GM12864 (cell line): ENCODE measurements at regions not wholly inside any gene's neighbourhood (a gene's known extent, or its start where the extent isn't known, plus 50 kb on each side); places are given as distances from the start of the nearest gene placed in this dataset.

Experiments used
- DNase-seq: peaks from one replicate; pipeline ENCODE4 v3.0.0-alpha.2; 2011; ENCODE audit warnings: low read depth
- H3K4me3 ChIP-seq: 2 replicates; pipeline ENCODE4 v1.5.1; 2011; ENCODE audit warnings: mild to moderate bottlenecking, low read depth, low read length, control low read depth
- TF ChIP-seq, protein P1 (sequence below): IDR thresholded peaks from 2 replicates; pipeline ENCODE4 v1.5.1; 2011; ENCODE audit warnings: low read depth, mild to moderate bottlenecking, moderate library complexity, low read length, control low read depth, inconsistent platforms; ENCODE audit errors: missing control alignments

GRCh38 chr1:227428803-227429202 is 110.5 kb upstream of the CDC42BPA start:
- no peak for DNase-seq
- TF ChIP-seq, protein P1, sequence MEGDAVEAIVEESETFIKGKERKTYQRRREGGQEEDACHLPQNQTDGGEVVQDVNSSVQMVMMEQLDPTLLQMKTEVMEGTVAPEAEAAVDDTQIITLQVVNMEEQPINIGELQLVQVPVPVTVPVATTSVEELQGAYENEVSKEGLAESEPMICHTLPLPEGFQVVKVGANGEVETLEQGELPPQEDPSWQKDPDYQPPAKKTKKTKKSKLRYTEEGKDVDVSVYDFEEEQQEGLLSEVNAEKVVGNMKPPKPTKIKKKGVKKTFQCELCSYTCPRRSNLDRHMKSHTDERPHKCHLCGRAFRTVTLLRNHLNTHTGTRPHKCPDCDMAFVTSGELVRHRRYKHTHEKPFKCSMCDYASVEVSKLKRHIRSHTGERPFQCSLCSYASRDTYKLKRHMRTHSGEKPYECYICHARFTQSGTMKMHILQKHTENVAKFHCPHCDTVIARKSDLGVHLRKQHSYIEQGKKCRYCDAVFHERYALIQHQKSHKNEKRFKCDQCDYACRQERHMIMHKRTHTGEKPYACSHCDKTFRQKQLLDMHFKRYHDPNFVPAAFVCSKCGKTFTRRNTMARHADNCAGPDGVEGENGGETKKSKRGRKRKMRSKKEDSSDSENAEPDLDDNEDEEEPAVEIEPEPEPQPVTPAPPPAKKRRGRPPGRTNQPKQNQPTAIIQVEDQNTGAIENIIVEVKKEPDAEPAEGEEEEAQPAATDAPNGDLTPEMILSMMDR, result no peak
- H3K4me3 ChIP-seq, result no peak overlapping the region

DNA sequence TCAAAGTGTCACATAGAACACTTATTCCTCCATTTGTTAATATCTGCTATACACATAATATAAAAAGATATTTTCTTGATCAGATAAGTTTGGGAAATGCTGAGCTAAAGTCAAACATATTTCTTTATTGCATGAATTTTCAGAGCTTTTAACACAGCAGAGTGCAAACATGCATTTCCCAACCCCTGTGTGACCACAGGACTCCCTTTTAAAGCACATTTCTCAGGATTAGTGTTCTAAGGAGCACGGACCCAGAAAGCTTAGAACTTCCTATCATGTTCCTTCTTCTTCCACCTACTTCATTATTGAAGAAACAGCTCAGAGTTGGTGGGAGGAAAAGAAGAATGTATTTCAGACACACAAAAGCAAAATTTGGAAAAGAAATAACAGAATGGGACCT is 109.1 kb upstream of the CDC42BPA start:
- TF ChIP-seq, protein P1, result no peak
- no peak overlapping the region for H3K4me3 ChIP-seq

DNA sequence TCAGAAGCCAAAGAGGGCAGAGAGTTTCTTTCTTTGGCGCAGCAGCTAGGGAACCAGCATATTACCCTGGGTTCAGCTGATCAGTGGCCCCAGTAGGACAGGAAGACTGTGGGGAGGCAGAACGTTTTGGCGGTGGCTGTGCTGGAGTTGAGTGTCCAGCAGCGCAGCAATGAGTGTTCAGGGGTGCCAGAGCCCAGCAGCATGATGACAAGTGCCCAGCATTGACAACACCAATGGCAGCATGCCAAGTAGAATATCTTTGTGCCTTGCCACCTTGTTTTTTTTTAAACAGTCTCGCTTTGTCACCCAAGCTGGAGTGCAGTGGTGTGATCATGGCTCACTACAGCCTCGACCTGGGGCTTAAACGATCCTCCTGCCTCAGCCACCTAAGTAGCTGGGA is 106.7 kb upstream of the CDC42BPA start:
- H3K4me3 ChIP-seq, result no peak overlapping the region
- DNase-seq, result no peak
- TF ChIP-seq, protein P1, result no peak

More for the DNA sequence above, 109.1 kb upstream of the CDC42BPA start:
- no peak for DNase-seq

DNA sequence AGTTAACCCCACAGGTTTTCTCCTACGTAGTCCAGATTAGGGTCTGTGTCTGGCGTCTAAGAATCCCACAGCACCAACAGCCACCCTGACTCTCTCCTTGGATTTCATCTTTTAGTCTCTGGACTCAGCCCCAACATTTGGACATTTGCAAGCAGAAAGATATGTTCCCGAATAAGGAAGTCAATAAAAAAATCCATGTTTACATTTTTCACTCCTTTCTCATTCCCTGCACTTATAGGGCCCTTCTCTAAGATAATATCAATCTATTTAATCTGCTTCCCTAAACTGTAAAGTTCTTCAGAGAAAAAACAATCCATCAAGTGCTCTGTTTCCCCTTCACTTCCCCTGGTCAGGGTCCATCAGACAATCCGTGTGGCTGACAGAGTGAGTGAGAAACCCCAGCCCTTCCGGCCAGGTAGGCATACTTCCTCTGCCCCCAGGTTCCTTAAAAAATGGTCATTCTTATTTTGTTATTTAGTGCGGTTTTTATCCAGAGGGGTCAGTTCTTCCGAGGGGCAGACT is 105.9 kb upstream of the CDC42BPA start:
- no peak overlapping the region for H3K4me3 ChIP-seq
- TF ChIP-seq, protein P1, result no peak

GRCh38 chr1:227422581-227422980 is 104.3 kb upstream of the CDC42BPA start:
- H3K4me3 ChIP-seq, result no peak overlapping the region
- no peak for DNase-seq
- TF ChIP-seq, protein P1, result no peak

More for the DNA sequence above, 105.9 kb upstream of the CDC42BPA start:
- DNase-seq, result no peak

- H3K4me3 ChIP-seq, result no peak overlapping the region
- TF ChIP-seq, protein P1, result no peak
- DNase-seq, result no peak
These were observed 101.9 kb upstream of the CDC42BPA start for GRCh38 chr1:227420147-227420546.

DNA sequence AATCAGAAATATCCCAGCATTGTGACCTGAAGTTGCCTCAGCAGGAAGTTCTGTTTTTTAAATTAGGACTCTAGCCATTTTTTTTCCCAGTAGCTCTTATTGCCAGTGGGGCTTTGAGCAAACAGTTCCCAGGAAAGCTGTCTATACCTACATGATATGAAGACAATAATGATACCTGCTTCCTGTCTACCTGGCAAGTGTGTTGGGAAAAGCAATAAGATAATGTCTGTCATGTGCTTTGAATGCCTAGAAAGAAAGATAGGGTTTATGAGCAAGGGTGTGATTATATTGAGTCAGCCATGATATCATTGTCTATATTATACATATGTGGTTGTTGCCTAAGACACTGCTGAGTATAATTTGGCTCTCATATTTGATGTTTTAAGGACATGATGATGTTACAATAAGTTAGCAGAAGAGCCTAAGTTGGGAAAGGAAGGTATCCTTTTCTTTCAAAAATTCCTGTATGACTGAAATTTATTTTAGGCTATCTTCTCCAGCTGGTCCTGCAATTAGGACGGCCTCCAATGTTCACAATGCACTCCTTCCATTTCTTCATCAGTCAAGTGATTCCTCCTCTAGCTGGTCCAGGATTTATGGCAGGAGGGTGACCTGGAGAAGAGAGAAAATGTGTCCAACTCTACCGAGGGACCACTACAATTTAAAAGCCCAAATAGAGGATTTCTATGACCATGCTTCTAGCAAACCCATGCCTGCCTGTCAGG is 99.6 kb upstream of the CDC42BPA start:
- no peak overlapping the region for H3K4me3 ChIP-seq
- TF ChIP-seq, protein P1, result no peak
- no peak for DNase-seq
